Astrocyte of the cerebellum (primary cell): ENCODE measurements at regions not wholly inside any gene's neighbourhood (a gene's known extent, or its start where the extent isn't known, plus 50 kb on each side); places are given as distances from the start of the nearest gene placed in this dataset.

ENCODE experiments used
- DNase-seq: peaks from one replicate; pipeline ENCODE4 v3.0.0-alpha.2; 2011; ENCODE audit warnings: low read depth
- H3K4me3 ChIP-seq: 2 replicates; pipeline ENCODE4 v1.5.1; 2011; ENCODE audit warnings: mild to moderate bottlenecking, low read depth, low read length, moderate library complexity
- in situ Hi-C: cut with HindIII; loops from 2 replicates; pipeline ENCODE4 v1.10.0; 2017; ENCODE audit warnings: low sequenced_read_pairs
- TF ChIP-seq, protein P1 (sequence below): IDR thresholded peaks from 2 replicates; pipeline ENCODE4 v1.5.1; 2012; ENCODE audit warnings: low read length, low read depth, moderate library complexity, mild to moderate bottlenecking; ENCODE audit errors: missing control alignments

DNA sequence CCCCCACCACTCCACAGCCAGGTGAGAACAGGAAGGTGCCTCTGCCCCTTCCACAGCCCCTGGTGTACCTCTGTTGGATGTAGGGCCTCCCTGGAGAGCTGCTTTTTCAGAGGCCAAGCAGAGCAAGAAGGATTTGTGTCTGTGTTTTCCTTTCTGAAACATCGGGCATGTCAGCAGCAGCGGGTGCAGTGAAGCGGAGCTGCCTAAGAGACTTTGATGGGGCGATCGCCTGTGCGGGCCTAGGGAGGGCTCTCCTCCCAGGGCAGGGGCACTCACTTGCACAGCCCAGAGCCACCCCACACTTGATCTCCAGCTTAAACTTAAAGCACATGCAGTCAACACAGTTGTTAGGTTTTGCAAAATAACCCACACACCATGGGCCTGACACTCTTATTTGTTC lies 324.7 kb downstream of the ACTR3B start:
- in situ Hi-C loops: no loop called here
- TF ChIP-seq, protein P1, sequence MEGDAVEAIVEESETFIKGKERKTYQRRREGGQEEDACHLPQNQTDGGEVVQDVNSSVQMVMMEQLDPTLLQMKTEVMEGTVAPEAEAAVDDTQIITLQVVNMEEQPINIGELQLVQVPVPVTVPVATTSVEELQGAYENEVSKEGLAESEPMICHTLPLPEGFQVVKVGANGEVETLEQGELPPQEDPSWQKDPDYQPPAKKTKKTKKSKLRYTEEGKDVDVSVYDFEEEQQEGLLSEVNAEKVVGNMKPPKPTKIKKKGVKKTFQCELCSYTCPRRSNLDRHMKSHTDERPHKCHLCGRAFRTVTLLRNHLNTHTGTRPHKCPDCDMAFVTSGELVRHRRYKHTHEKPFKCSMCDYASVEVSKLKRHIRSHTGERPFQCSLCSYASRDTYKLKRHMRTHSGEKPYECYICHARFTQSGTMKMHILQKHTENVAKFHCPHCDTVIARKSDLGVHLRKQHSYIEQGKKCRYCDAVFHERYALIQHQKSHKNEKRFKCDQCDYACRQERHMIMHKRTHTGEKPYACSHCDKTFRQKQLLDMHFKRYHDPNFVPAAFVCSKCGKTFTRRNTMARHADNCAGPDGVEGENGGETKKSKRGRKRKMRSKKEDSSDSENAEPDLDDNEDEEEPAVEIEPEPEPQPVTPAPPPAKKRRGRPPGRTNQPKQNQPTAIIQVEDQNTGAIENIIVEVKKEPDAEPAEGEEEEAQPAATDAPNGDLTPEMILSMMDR: no peak
- H3K4me3 ChIP-seq: no peak overlapping the region
- DNase-seq: no peak

DNA sequence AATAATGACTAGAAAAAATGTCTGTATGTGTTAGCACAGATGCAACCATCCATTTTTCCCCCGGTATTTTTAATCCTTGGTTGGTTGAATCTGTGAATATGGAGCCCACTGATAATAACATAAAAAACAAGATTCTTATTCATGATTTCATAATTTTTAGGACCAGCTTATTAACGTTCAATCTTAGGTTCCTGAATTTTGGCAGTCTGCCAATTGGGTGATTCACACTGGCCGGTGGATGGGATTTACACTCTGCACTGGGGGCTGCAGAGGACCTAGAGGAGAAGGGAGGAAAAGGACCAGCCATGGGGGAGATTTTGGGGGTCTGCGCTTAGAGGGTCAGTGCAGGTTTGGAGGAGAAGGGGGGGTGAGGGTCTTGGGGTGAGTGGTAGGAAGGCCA lies 327.9 kb downstream of the ACTR3B start:
- TF ChIP-seq, protein P1: no peak
- no peak for DNase-seq
- in situ Hi-C loops: no loop called here
- H3K4me3 ChIP-seq: no peak overlapping the region

DNA sequence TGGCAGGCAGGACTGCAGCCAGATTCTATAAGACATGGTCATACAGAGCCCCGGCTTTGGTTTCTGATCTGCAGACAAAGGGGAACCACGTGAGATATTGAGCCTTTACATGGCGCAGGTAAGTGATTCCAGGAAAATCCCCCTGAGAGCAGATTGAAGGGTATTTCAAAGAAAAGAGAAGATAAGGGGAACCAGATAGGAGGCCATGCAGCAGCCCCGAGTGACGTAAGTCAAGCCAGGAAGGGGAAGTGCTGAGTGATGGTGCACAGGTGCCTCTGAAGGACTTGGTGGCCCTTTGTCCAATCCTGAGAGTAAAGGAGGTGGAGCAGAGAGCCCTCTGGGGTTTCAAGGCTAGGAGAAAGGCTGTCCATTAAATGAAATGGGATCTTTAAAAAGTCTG lies 329.0 kb downstream of the ACTR3B start:
- H3K4me3 ChIP-seq: no peak overlapping the region
- in situ Hi-C loops: no loop called here
- DNase-seq: no peak
- TF ChIP-seq, protein P1: no peak

DNA sequence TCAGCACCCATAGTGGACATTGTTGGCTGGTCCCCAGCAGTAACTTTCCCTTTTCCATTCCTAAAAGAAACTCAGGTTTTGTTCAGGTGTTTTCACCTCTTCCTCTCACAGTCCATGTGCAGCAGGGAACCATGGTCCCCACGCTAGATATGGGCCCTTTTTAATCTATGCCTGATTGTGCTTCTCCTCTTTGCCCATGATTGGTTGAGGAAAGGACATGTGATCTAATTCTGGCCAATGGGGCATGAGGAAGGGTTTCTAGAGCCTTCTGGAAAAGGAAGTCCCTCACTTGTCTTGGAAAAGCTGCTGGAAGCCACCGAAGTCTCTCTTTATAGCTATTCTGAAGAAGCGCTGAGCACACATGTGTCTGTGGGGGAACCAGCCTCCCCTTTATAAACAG lies 330.7 kb downstream of the ACTR3B start:
- TF ChIP-seq, protein P1: no peak
- no peak for DNase-seq
- in situ Hi-C loops: no loop called here
- no peak overlapping the region for H3K4me3 ChIP-seq

DNA sequence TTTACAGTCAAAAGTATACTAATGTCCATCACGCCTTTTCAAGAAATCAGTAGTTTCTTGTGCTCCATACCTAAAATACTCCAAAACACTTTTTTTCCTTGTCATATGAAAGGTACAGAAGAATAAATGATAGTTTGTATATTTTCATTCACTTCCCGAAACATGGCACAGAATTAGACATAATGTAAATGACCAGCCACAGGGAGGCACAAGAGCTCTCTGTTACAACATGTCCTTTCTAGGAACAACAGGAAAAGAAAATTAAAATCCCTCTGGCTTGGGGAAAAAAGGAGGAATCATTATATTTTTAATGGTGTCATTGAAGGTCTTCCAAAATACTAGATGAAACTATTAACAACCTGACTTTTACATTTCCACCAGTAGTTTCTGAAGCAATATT lies 331.2 kb downstream of the ACTR3B start:
- in situ Hi-C loops: no loop called here
- no peak for DNase-seq

DNA sequence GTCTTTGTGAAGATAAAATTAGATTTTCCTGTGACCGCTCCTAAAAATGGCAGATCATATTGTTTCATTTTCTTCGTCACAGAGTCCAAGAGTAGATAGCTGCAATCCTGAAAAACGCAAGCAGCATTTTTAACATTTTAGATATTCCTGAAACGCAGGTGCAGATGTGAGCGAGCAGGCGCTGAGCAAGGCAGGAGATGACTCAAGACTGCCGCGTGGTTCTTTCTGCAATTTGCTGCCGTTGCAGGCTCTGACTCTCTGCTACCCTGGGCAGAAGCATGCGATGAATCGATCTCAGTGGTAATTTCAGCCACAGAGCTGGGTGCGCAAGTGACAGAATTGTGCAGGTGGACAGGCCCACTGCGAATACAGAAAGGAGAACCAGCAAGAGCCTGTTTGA lies 331.9 kb downstream of the ACTR3B start:
- DNase-seq: no peak
- TF ChIP-seq, protein P1: no peak
- in situ Hi-C loops: no loop called here
- H3K4me3 ChIP-seq: no peak overlapping the region

More for the DNA sequence above, 331.2 kb downstream of the ACTR3B start:
- TF ChIP-seq, protein P1: no peak
- H3K4me3 ChIP-seq: no peak overlapping the region
